ENCODE measurements at regions not wholly inside any gene's neighbourhood (a gene's known extent, or its start where the extent isn't known, plus 50 kb on each side); places are given as distances from the start of the nearest gene placed in this dataset.

DNA sequence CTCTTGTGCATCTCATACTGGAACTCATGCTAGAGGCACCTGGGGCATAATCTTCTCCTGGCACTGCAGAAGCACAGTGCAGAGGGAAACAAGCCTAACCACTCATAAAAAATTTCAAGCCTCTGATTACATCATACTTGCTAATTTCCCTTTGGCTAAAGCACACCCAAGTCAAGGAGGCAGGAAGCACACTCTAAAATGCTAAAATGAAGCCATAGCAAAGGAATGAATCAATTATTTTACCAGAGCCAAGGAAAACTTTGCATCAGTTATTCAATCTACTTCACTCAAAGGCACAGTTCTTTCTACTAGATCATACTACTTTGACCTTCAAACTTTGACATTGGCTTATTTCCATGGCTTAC is 79.6 kb upstream of the SPOPL start:
- TF ChIP-seq FOXA1 (IDR thresholded peaks at IDR 0.05) (no peak), BHLHE40 (IDR thresholded peaks at IDR 0.05; ENCODE audit: borderline replicate concordance) (no peak), ARNT (IDR thresholded peaks at IDR 0.05) (no peak), CTBP1 (IDR thresholded peaks at IDR 0.05; ENCODE audit: borderline replicate concordance) (no peak), SP1 (IDR thresholded peaks at IDR 0.05) (no peak), TARDBP (IDR thresholded peaks at IDR 0.05) (no peak), ELF4 (IDR thresholded peaks at IDR 0.05) (no peak), LEF1 (IDR thresholded peaks at IDR 0.05; ENCODE audit: borderline replicate concordance) (no peak), SUZ12 (IDR thresholded peaks at IDR 0.05) (no peak)
- TF ChIP-seq, protein P1, sequence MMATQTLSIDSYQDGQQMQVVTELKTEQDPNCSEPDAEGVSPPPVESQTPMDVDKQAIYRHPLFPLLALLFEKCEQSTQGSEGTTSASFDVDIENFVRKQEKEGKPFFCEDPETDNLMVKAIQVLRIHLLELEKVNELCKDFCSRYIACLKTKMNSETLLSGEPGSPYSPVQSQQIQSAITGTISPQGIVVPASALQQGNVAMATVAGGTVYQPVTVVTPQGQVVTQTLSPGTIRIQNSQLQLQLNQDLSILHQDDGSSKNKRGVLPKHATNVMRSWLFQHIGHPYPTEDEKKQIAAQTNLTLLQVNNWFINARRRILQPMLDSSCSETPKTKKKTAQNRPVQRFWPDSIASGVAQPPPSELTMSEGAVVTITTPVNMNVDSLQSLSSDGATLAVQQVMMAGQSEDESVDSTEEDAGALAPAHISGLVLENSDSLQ (IDR thresholded peaks at IDR 0.05), result no peak
